ENCODE measurements at regions not wholly inside any gene's neighbourhood (a gene's known extent, or its start where the extent isn't known, plus 50 kb on each side); places are given as distances from the start of the nearest gene placed in this dataset.

GRCh38 chr5:61724102-61724501 lies 392.0 kb downstream of the ZSWIM6 start:
- TF ChIP-seq, protein P1, sequence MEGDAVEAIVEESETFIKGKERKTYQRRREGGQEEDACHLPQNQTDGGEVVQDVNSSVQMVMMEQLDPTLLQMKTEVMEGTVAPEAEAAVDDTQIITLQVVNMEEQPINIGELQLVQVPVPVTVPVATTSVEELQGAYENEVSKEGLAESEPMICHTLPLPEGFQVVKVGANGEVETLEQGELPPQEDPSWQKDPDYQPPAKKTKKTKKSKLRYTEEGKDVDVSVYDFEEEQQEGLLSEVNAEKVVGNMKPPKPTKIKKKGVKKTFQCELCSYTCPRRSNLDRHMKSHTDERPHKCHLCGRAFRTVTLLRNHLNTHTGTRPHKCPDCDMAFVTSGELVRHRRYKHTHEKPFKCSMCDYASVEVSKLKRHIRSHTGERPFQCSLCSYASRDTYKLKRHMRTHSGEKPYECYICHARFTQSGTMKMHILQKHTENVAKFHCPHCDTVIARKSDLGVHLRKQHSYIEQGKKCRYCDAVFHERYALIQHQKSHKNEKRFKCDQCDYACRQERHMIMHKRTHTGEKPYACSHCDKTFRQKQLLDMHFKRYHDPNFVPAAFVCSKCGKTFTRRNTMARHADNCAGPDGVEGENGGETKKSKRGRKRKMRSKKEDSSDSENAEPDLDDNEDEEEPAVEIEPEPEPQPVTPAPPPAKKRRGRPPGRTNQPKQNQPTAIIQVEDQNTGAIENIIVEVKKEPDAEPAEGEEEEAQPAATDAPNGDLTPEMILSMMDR (IDR thresholded peaks at IDR 0.05) = no peak
- TF ChIP-seq POLR2A (IDR thresholded peaks at IDR 0.05) = no peak

Measured in testis (tissue), 2 donors.